Mesendoderm (in vitro differentiated cells): ENCODE measurements at regions not wholly inside any gene's neighbourhood (a gene's known extent, or its start where the extent isn't known, plus 50 kb on each side); places are given as distances from the start of the nearest gene placed in this dataset.

ENCODE experiments used
- DNase-seq: peaks from one replicate; pipeline ENCODE4 v3.0.0; 2013
- H2AK5ac ChIP-seq: 2 replicates; pipeline ENCODE4 v1.6.1; 2013; ENCODE audit warnings: low read length, inconsistent platforms
- H2BK120ac ChIP-seq: 2 replicates; pipeline ENCODE4 v1.6.1; 2013; ENCODE audit warnings: low read depth, mild to moderate bottlenecking, low read length, moderate library complexity, mixed read lengths
- H2BK15ac ChIP-seq: replicated peaks from 2 replicates; pipeline ENCODE4 v1.6.1; 2013; ENCODE audit warnings: low read depth, mild to moderate bottlenecking, moderate library complexity
- H2BK5ac ChIP-seq: 2 replicates; pipeline ENCODE4 v1.6.1; 2013; ENCODE audit warnings: low read length, inconsistent platforms
- H3K18ac ChIP-seq: 2 replicates; pipeline ENCODE4 v1.6.1; 2013; ENCODE audit warnings: mild to moderate bottlenecking, low read length, mixed read lengths
- H3K23ac ChIP-seq: one replicate; pipeline ENCODE4 v1.6.1; 2013; ENCODE audit warnings: low read length
- H3K27ac ChIP-seq: 2 replicates; pipeline ENCODE4 v1.5.1; 2013; ENCODE audit warnings: low read depth, mild to moderate bottlenecking, inconsistent platforms, low read length, moderate library complexity
- H3K27me3 ChIP-seq: 2 replicates; pipeline ENCODE4 v1.6.1; 2013; ENCODE audit warnings: low read length, control low read depth, mild to moderate bottlenecking, inconsistent platforms; ENCODE audit not compliant: insufficient read depth, poor library complexity
- H3K36me3 ChIP-seq: 2 replicates; pipeline ENCODE4 v1.6.1; 2013; ENCODE audit warnings: low read length, inconsistent platforms; ENCODE audit not compliant: control insufficient read depth, insufficient read depth
- H3K4ac ChIP-seq: one replicate; pipeline ENCODE4 v1.6.1; 2013; ENCODE audit warnings: low read depth, mild to moderate bottlenecking, low read length, moderate library complexity
- H3K4me1 ChIP-seq: 2 replicates; pipeline ENCODE4 v1.6.1; 2013; ENCODE audit warnings: low read depth, low read length, inconsistent platforms; ENCODE audit not compliant: control insufficient read depth
- H3K4me2 ChIP-seq: 2 replicates; pipeline ENCODE4 v1.6.1; 2013; ENCODE audit warnings: low read length
- H3K4me3 ChIP-seq: 2 replicates; pipeline ENCODE4 v1.5.1; 2013; ENCODE audit warnings: mild to moderate bottlenecking, low read length
- H3K56ac ChIP-seq: one replicate; pipeline ENCODE4 v1.6.1; 2013; ENCODE audit warnings: low read length
- H3K79me1 ChIP-seq: 2 replicates; pipeline ENCODE4 v1.6.1; 2013; ENCODE audit warnings: low read length, inconsistent platforms
- H3K79me2 ChIP-seq: 2 replicates; pipeline ENCODE4 v1.6.1; 2013; ENCODE audit warnings: mild to moderate bottlenecking, low read length; ENCODE audit not compliant: control insufficient read depth, insufficient read depth
- H3K9ac ChIP-seq: 2 replicates; pipeline ENCODE4 v1.6.1; 2013; ENCODE audit warnings: low read length, inconsistent platforms
- H4K5ac ChIP-seq: one replicate; pipeline ENCODE4 v1.6.1; 2013; ENCODE audit warnings: low read length
- H4K8ac ChIP-seq: one replicate; pipeline ENCODE4 v1.6.1; 2013; ENCODE audit warnings: low read depth, mild to moderate bottlenecking, control low read depth, low read length, moderate library complexity
- WGBS: extraction: QIAGEN DNeasy Blood & Tissue Kit; methylation state at CpG from one replicate; pipeline ENCODE4 v1.1.7; 2013; ENCODE audit warnings: low lambda C conversion rate, missing lambda C conversion rate; ENCODE audit not compliant: insufficient coverage; ENCODE audit errors: extremely low coverage; 5-methylcytosine and 5-hydroxymethylcytosine counted together

DNA sequence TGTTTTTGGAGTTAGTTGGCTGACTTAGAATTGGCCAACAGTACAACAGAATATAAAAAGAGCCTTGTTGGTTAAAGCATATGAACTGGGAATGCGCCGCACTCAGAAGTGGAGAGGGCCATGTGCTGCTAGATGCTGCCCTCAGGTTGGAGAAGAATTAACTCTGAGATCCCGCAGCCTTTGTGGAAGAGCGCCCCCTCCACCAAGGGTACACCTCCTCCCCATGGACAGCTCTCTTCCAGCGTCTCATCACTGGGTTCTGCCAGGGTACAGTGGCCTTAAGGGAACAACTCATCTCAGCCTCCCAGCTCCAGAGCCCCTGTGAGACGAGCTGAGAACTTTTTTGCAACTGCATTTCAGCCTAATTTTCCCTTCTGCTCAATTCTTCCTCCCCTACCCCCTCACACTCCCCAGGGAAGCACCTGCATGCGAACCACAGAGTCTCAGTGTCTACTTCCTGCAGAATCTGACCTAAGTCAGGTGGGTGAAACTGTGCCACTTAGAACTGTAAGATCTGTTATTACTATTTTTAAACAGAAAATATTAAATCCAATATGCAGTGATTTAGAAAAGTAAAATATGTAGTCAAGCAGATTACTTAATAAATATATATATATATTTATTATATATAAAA is 380.6 kb downstream of the RAB28 start:
- no peak overlapping the region for H3K23ac ChIP-seq
- no peaks in the 10 kb centered on the region for H3K79me1 ChIP-seq
- H3K79me2 ChIP-seq, result no peaks in the 10 kb centered on the region
- H2BK15ac ChIP-seq, result no peak overlapping the region
- H3K4ac ChIP-seq, result no peak overlapping the region
- no peak overlapping the region for H2AK5ac ChIP-seq
- no CpG with 5 or more reads among the region's 7 CpGs for WGBS
- no peak overlapping the region for H3K4me3 ChIP-seq
- H3K4me2 ChIP-seq, result no peak overlapping the region
- H2BK5ac ChIP-seq, result no peak overlapping the region
- no peak overlapping the region for H4K8ac ChIP-seq
- no peak overlapping the region for H4K5ac ChIP-seq
- H3K9ac ChIP-seq, result no peak overlapping the region
- H3K4me1 ChIP-seq, result no peaks in the 10 kb centered on the region
- no peak overlapping the region for H2BK120ac ChIP-seq
- no peak overlapping the region for H3K18ac ChIP-seq
- H3K27ac ChIP-seq, result no peak overlapping the region
- no peaks in the 10 kb centered on the region for H3K36me3 ChIP-seq
- no peak overlapping the region for H3K56ac ChIP-seq
- no peaks in the 10 kb centered on the region for H3K27me3 ChIP-seq
- peak; percentile 17 for DNase-seq

DNA sequence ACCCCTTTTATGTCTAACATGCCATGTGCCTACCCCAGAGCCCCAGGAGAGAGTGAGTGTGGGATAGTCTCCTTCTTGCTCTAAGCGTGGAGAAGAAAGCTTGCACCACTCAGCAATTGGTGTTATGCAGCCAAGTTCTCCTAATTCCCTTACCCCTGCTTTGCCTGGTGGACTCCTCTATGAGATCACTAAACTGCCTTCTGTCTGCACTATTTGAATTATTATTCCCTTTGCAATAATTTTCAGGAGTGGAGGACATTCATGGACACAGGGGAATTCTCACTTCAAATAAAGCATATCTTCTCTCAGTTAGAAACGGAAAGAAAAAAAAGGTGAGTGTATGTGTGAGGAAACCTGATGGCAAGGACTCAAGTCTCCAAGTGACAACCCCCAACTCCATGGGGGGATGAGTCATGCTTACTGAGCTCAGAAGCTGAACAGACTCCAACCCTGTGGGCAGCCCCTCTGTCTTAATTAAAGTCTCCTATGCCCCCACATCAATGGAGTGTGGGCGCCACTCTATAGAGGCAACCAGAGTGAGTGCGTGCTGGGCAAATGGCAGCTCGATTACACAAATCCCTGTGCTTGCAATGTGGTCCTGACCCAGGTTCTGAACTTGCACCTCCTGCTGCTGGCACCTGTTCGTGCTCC is 381.9 kb downstream of the RAB28 start:
- Histone ChIP-seq H3K36me3 (no peaks in the 10 kb centered on the region), H3K79me2 (no peaks in the 10 kb centered on the region), H3K4ac (no peak overlapping the region), H3K56ac (no peak overlapping the region), H4K8ac (no peak overlapping the region), H3K9ac (no peak overlapping the region), H3K27me3 (no peaks in the 10 kb centered on the region), H4K5ac (no peak overlapping the region), H3K4me2 (no peak overlapping the region), H3K4me3 (no peak overlapping the region), H2BK15ac (no peak overlapping the region), H2AK5ac (no peak overlapping the region), H3K18ac (no peak overlapping the region), H3K79me1 (no peaks in the 10 kb centered on the region), H3K23ac (no peak overlapping the region), H2BK120ac (no peak overlapping the region), H3K27ac (no peak overlapping the region), H2BK5ac (no peak overlapping the region), H3K4me1 (no peaks in the 10 kb centered on the region)
- DNase-seq, result no peak
- no CpG with 5 or more reads among the region's 6 CpGs for WGBS

DNA sequence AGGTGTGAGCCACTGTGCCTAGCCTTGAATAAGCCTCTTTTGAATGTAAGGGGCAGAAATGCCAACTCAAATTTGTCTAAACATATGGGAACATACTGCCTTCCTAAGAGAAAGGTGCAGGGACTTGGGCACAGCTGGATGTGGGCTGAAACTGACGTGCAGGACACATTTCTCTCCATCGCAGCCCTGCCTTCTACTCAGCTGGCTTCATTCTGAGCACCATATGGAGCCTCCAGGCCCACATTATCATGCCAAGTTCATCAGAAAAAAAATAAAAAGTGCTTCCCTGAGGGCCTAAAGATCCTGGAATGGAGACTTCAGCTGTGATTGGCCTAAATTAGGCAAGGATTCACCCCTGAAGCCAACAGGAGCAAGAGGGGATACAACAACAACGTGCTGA is 386.2 kb downstream of the RAB28 start:
- no peaks in the 10 kb centered on the region for H3K27me3 ChIP-seq
- no peak overlapping the region for H4K5ac ChIP-seq
- no peak overlapping the region for H3K56ac ChIP-seq
- H3K4me3 ChIP-seq, result no peak overlapping the region
- no peaks in the 10 kb centered on the region for H3K4me1 ChIP-seq
- H2BK15ac ChIP-seq, result no peak overlapping the region
- no peak overlapping the region for H2BK5ac ChIP-seq
- H3K23ac ChIP-seq, result no peak overlapping the region
- H3K79me1 ChIP-seq, result no peaks in the 10 kb centered on the region
- DNase-seq, result no peak
- H4K8ac ChIP-seq, result no peak overlapping the region
- no CpG with 5 or more reads among the region's 3 CpGs for WGBS
- H3K36me3 ChIP-seq, result no peaks in the 10 kb centered on the region
- no peak overlapping the region for H3K27ac ChIP-seq
- H3K4me2 ChIP-seq, result no peak overlapping the region
- no peak overlapping the region for H3K4ac ChIP-seq
- H3K79me2 ChIP-seq, result no peaks in the 10 kb centered on the region
- H3K9ac ChIP-seq, result no peak overlapping the region
- H2AK5ac ChIP-seq, result no peak overlapping the region
- no peak overlapping the region for H3K18ac ChIP-seq
- H2BK120ac ChIP-seq, result no peak overlapping the region

DNA sequence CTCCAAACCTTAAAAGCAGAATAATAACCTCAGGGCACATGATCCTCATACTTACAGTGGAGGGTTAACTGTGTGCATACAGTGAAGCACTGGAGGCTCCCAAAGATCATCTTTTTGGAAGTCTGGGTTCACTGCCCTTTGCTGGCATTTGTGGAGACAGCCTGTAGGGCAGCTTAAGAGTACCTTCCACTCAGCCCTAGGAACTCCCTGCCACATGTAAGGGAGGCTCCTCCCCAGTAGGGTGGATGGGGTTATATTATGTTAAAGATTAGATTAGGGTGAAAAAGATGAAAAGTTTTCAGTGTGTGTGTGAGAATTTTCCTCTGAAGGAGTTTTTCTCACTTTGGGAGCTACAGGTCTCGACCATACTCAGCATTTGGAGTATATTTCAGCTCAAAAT is 388.4 kb downstream of the RAB28 start:
- Histone ChIP-seq H2BK15ac (no peak overlapping the region), H3K4me2 (no peak overlapping the region), H3K4ac (no peak overlapping the region), H3K18ac (no peak overlapping the region), H3K36me3 (no peaks in the 10 kb centered on the region), H3K79me1 (no peaks in the 10 kb centered on the region), H3K9ac (no peak overlapping the region), H4K5ac (no peak overlapping the region), H3K4me1 (no peaks in the 10 kb centered on the region), H3K4me3 (no peak overlapping the region), H2AK5ac (no peak overlapping the region), H3K79me2 (no peaks in the 10 kb centered on the region), H4K8ac (no peak overlapping the region), H3K23ac (no peak overlapping the region), H3K27me3 (no peaks in the 10 kb centered on the region), H2BK5ac (no peak overlapping the region), H3K27ac (no peak overlapping the region), H2BK120ac (no peak overlapping the region), H3K56ac (no peak overlapping the region)
- DNase-seq, result no peak
- WGBS, result no CpG with 5 or more reads among the region's 1 CpG

DNA sequence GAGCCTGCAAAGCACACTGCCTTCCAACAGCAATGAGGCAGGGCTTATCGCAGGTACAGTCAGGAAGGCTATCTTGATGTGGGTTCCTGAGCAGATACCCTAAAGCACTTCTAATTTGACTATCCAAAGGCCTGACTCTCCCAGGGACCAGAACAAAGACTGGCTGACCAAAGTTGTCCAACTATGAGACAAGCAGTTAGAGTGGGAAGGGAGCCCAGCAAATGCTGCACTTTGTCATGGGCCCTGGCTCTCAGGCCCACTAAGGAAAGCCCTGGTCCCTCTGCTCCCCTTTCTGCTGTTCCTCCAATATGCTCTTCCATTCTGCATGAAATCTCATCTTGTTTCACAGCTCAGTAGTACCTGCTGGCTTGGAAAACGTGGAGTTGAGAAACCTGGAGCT is 391.0 kb downstream of the RAB28 start:
- H3K9ac ChIP-seq, result no peak overlapping the region
- no peak overlapping the region for H3K23ac ChIP-seq
- no peak overlapping the region for H3K56ac ChIP-seq
- no peak for DNase-seq
- H3K4ac ChIP-seq, result no peak overlapping the region
- no peak overlapping the region for H4K5ac ChIP-seq
- no peak overlapping the region for H3K27ac ChIP-seq
- no peaks in the 10 kb centered on the region for H3K36me3 ChIP-seq
- no peak overlapping the region for H3K4me2 ChIP-seq
- H2AK5ac ChIP-seq, result no peak overlapping the region
- H4K8ac ChIP-seq, result no peak overlapping the region
- no peak overlapping the region for H3K4me3 ChIP-seq
- WGBS, result no CpG with 5 or more reads among the region's 2 CpGs
- H2BK15ac ChIP-seq, result no peak overlapping the region
- H3K27me3 ChIP-seq, result no peaks in the 10 kb centered on the region
- H3K18ac ChIP-seq, result no peak overlapping the region
- no peaks in the 10 kb centered on the region for H3K4me1 ChIP-seq
- no peak overlapping the region for H2BK120ac ChIP-seq
- no peaks in the 10 kb centered on the region for H3K79me1 ChIP-seq
- no peaks in the 10 kb centered on the region for H3K79me2 ChIP-seq
- H2BK5ac ChIP-seq, result no peak overlapping the region

DNA sequence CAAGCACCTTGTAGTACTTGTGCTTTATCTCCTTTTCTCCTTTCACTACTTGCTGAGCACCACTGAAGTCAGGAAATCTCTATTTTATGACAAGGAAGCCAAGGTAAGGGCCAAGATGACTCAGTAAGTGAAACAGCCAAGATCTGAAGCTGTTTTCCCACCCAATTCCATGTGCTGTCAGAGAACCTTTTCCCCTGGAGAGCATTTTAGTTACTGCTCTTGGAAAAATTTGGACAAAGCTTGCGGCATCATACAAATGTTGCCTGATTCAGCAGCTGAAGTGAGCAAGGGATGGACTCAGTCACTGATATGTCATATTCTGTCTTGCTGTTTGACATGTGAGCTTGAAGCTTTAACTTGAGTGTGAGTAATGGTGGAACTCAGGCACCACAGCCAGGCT is 391.4 kb downstream of the RAB28 start:
- no peak overlapping the region for H3K23ac ChIP-seq
- no peaks in the 10 kb centered on the region for H3K79me1 ChIP-seq
- H2BK120ac ChIP-seq, result no peak overlapping the region
- H2BK15ac ChIP-seq, result no peak overlapping the region
- no peak overlapping the region for H3K4ac ChIP-seq
- H3K27me3 ChIP-seq, result no peaks in the 10 kb centered on the region
- H3K18ac ChIP-seq, result no peak overlapping the region
- H3K4me1 ChIP-seq, result no peaks in the 10 kb centered on the region
- H3K4me2 ChIP-seq, result no peak overlapping the region
- no peak overlapping the region for H3K4me3 ChIP-seq
- no peak overlapping the region for H2AK5ac ChIP-seq
- H2BK5ac ChIP-seq, result no peak overlapping the region
- no peak overlapping the region for H3K56ac ChIP-seq
- H4K8ac ChIP-seq, result no peak overlapping the region
- no peak for DNase-seq
- H3K9ac ChIP-seq, result no peak overlapping the region
- no peak overlapping the region for H3K27ac ChIP-seq
- H3K36me3 ChIP-seq, result no peaks in the 10 kb centered on the region
- no peaks in the 10 kb centered on the region for H3K79me2 ChIP-seq
- H4K5ac ChIP-seq, result no peak overlapping the region
- WGBS, result no CpG with 5 or more reads among the region's 1 CpG
